Stimulated activated CD4-positive, alpha-beta T cell treated with anti-CD3 and anti-CD28 coated beads, Interleukin-1b, Interleukin-23, amount 100 ng/mL, for 4 hours (primary cell): ENCODE measurements at regions not wholly inside any gene's neighbourhood (a gene's known extent, or its start where the extent isn't known, plus 50 kb on each side); places are given as distances from the start of the nearest gene placed in this dataset.
A peak's percentile ranks its signal among the peaks of the same experiment; 100 is the strongest.

Source experiments
- DNase-seq, 2 donors: peaks; one replicate each; pipeline ENCODE4 v3.0.0-alpha.2; 2020; ENCODE audit warnings: low read depth in 2 of 2

DNA sequence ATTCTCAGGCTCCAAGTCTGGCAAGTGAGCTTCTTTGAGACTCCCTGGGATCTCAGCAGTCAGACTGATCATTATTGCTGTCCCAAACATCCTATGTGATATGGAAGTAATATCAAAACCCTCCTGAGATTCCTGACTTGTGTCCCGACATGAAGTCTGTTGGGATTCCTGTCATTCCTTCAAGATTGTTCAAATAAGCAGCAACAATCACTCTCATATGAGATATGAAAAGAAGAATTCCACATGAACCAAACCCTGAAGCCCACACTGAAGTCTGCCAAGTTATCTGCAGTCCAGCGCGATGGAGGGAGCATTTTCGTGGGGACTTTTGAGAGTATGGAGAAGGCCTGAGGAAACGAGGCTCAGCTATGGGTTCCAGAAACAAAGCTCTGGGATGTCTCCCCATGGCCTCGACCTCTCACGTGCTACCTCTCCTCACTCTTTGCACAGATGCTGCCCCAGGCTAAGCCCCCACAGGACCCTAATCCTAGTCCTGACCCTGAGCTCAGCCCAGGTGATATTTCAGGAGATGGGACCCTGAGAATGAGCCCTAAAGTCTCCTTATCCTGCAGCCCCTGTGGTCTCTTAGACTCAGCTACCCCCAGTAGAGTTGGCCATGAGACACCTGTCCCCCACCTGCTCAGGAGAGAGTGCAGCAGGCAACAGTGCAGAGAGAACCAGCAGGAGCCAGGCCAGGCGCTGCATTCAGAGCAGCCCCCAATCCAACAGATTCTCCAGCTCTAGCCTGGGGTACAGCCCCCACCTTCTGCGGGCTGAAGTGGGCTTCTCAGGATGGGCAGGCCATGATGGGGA, 100.2 kb downstream of the GGTLC2 start:
- DNase-seq, result no peak

DNA sequence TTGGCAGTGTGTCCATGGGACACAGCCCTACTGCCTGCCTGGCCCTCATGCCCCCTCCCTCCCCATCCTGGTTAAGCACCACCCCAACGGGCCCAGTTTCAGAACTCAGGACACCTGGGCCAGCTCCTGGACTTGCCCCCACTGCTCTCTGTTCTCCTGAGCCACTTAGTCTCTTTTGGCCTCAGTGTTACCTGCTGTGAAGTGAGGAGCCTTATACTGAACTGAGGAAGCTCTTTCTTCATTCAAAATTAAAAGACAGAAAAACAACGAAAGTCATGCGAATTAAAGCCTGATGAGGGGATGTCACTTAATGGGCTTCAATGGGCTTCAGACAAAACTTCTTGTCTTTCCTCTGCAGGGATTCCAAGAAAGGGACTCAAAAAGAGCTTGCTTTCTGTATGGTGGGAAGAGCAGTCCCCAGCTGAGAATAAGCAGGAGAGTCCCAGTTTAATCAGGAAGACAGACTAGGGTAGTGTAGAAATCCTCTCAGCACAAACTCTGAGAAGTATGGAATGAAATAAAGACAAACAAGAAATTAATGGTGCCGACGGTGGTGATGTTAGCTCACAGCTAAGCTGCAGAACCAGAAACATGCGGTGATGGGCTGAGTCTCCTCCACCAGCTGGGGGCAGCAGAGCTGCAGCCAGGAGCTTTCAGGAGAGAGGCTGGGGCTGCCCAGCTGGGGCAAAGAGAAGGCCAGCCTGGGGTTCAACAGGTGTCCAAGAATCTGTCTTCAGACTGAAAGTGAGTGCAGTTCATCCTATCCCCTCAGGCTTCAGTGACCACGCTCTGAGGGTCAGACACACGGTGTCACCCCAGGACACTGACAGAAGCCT, 101.0 kb downstream of the GGTLC2 start:
- peak in 1 of 2 donors; percentile 26 for DNase-seq

DNA sequence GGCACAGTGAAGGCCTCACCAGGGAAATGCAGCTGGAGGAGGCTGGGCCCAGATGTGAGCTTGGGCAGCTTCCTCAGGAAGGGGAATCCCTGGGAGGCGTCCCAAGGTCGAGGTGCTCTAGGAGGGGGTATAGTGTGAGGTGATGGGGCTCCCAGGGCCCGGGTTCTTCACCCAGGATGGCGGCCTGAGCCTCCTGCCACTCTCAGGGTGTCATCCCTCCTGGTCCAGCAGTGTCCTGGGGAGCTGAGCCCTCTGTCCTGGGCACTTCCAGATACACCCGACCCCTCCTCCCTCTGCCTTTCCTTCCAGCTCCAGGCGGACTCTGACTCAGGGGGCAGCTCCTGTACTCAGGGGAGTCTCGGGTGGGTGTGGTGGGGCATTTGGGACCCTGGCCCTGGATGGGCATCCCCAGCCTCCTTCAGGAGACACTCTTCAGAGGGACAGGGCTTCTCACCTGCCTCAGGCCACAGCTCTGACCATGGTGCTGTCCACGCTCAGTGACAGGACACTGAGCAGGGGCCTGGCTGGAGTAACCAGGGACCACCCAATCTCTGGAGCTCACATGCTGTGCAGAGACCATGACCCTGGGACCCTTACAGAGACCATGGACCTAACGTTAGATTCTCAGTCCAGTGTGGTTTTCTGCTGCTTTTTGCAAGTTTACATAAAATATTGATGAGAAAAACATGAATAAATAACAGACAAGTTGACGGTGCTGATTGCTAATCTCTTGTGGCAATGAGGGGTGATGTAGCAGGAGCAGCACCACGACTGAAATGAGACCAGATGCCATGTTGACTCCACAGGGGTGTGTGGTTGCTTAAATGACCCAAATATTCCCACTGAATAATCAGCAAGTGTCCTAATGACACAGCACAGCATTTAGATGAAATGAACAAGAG, 101.9 kb downstream of the GGTLC2 start:
- no peak for DNase-seq

DNA sequence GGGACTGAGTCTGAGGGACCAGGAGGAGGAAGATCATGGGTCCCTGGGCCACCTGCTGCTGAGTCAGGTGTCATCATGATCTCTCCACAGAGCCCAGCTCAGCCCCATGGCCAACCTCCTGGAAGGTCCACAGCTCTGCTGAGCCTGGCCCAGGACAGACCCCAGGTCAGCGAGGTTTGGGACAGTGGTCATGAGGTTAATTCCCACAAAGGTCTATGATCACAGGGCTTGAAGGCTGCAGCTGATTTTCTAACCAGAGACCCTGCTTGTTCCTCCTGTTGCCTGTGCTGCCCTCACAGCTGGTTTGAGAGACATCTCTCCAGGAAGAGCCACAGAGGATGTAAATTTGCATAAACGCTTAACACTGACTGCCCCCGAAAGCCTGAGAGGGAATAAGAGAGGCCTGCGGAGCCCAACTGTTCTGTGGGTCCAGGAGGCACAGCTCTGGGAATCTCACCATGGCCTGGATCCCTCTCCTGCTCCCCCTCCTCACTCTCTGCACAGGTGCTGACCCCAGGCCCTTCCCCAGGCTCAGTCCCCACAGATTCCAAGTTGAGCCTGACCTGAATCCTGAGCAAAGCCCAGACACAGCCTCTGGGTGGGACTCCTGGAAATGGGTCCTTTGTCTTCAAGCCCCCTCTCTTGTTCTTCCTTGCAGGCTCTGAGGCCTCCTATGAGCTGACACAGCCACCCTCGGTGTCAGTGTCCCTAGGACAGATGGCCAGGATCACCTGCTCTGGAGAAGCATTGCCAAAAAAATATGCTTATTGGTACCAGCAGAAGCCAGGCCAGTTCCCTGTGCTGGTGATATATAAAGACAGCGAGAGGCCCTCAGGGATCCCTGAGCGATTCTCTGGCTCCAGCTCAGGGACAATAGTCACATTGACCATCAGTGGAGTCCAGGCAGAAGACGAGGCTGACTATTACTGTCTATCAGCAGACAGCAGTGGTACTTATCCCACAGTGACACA, 102.8 kb downstream of the GGTLC2 start:
- DNase-seq, result no peak

DNA sequence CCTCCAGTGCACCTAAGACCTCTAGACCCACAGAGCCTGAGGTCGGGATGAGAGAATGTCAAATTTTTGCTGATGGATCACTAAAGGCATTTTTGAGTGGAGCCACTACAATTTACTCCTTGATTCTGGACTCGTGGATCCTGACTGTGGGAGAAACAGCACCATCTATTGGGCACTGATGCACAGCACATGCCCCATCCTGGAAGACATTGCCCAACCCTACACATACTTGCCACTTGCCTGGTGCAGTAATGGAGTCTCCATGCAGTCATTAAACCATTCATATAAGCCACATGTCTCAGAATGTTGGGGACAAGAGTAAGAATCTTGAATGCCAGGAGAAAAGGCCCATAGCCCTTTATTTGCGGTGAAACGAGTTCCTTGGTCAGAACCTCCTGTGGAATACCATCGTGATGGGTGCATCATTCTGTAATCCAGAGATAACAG, 103.9 kb downstream of the GGTLC2 start:
- DNase-seq, result peak; percentile 18 to 21

DNA sequence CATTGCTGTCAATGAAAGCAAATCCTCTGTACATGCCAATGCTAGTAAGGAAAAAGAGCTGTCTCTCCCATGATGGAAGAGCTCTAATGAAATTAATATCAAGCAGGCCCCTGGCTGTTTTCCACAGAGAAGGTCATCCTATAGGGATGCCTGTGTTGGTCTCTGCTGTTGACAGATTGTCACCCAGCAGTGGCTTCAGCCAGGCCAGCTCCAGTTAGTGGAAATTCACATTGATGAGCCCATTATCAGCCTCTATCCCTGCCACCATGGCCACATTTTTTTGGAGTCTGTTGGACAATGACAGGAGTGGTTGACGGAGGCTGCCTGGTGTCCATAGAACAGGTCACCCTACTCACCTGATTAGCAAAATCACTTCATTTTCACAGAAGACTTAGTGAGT, 104.3 kb downstream of the GGTLC2 start:
- DNase-seq, result no peak

DNA sequence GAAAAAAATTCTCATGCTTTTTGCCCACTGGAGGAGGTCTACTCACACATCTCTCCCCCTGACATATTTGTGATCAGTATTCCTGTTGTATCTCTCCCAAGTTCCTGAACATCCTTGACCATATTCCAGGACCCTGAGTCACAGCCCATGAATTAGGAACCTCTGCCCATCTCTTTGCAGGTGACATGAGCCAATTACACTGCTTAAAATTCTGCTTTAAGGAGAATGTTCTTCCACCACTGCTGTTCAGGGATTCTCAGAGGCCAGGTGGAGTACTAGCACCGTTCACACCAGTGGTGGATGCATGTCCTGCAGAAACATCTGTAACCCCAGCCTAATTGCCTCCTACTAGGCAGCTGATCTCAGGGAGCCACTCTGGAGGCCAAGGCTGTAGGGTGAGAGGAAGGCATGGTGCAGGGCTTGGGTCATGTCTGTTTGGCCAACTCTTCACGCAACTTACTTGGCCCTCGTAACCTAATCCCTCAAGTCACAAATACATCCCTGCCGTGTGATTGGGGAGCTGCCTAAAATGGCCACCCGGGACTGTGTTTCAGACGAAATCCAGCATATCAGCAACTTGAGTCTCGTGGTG, 104.8 kb downstream of the GGTLC2 start:
- DNase-seq, result no peak

DNA sequence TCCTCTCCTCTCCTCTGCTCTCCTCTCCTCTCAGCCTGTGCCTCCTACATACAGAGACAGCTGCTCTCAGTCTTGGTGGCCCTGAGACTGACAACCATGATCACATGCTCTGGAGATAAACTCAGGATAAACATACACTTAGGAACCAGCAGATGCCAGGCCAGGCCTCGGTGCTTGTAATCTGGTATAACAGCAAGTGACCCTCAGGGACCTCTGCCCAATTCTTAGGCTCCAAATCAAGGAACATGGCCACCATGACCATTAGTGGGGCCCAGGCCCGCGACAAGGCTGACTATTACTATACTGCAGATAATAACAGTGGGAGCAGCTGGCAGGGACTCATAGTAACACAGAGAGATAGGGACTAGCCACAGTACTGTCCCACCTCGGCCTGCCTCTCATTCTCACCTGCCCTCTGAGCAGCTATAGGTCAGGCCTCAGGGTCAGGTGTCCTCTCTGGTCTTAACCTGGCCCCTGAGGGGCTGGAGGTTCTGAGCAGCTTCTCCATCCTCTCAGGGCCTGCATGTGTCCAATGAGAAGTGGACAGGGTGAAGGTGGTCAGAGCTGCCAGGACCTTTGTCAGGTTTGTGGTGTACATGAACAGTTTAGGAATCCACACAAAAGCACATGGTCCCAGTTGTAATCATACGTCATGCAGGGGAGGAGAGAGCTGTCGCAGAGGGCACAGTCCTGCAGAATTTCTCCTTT, 106.1 kb downstream of the GGTLC2 start:
- DNase-seq, result no peak

DNA sequence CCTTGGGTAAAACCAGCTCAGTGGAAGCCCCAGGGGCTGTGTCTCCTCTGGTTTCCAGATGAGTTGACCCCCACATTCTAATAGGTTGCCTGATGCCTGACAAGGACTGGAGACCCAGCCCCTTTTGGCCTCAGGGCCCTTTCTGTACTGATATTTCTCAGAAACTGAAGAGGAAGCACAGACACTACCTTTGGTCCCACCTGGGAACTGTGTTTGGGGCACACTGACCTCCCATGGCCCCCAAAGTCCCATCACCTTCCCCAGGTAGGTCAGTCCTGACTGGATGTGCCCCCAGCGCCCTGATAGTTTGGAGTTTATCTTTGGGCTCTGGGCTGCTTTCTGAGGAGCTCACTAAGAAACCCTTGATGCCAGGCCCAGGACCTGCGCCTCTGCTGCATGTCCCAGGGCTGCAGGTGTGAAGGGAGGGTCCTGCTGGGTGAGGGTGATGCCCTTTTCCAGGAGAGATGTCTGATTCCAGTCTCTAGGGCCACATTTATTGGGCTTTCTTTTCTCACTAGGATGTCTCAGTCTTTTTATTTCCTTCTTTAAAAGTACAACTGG, 106.7 kb downstream of the GGTLC2 start:
- DNase-seq, result no peak

DNA sequence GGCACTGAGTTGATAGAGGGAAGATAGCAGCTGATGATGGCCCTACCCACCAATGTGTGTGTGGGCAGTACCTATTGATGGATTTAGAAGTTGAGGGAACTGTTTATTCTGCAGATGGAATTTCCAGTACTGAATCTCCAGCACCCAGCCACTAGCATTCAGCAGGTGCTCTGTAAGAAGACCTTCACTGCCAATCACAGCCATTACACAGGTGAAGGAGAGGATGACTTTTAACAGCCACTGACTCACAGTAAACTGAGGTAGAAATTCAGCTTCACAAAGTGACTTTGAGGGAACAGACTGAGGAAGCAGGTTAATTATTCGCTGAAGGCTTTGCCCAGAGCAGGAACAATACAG, 107.8 kb downstream of the GGTLC2 start:
- no peak for DNase-seq

DNA sequence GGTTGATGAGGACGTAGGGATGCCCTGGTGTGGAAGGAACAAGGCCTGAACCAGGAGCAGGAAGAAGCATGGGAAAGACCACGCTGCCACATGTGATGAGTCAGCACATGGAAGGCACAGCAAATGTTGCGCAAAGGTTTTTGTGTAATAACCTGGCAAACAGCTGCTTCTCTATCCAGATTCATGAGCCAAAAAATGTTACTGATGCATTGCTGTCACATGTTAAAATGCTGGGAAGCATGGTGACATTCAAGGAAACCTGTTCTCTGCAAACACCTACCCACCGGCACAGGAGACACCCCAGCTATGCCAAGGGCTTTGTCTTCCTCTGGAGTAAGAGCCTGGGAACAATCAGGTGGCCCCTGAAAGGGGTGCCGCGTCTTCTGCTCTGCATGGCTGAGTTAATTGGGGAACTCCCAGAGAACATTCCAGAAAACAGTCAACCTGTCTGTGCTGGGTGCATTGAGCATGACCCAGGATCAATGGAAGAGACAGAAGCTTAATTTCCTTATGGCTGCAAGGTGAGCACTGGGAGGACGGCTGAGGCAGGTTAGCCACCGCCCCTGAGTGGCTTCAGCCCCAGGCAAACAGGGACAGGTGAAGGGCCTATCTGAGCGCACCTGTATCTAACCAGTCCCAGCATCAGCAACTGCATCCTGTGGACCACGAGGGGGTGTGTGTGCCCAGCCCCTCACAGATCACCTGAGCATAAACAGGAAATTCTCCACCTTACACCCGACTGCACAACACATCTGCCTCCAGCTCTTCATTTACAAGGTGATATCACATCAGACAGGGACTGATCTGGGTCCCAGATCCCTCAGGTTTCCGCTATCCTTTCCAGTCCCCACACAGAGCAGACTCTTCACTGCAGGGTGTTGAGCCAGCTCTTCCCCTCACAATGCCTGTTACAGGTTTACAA, 108.4 kb downstream of the GGTLC2 start:
- no peak for DNase-seq

DNA sequence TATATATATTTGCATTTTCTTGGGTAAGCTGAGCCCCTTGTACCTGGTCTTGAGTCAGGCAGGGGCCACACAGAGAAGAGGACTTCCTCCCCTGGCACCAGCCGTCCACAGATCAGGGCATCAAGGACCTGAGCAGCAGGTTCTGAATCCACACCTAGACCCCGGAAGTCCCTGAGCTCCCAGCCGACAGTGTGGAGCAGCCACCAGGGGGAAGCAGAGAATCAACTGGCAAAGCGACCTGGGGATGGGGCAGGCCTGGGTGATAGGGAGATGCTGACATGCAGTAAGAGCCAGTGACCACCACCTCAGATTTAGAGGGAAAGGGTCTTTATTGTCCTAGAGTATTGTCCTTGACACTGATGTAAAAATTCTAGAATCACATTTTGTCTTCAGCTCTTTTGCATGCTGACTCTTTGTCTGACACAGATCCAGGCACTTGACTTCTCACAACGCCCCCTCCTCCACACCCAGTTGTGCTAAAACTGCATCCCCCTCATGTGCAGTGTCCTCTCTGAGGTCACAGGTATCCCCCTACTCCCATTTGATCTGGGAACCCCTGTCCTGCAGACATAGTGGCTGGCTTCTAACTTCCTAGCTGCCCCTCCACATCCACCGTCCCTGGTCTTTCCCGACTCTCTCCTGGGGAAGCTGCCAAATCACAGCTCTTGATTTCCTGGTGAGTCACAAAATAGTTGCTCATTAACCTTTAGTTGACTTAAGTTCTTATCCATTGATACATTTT, 109.3 kb downstream of the GGTLC2 start:
- DNase-seq, result peak; percentile 62 to 67

DNA sequence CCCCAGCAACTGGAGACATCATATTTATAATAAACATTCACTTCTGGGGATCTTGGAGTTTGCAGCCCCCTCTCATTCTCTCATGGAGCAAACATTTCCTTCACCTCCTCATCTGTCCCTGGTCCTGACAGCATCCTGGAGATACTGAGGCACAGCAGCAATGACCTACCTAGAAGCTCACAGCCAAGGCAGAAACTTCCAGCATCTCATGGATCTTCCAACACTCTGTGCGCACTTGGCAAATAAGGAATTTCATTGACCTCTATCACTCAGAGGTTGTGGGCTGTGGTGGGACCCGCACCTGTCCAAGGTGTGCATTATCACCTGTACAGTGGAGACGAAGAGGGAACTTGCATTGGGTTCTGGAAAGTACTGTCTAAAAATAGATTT, 109.8 kb downstream of the GGTLC2 start:
- DNase-seq, result no peak

DNA sequence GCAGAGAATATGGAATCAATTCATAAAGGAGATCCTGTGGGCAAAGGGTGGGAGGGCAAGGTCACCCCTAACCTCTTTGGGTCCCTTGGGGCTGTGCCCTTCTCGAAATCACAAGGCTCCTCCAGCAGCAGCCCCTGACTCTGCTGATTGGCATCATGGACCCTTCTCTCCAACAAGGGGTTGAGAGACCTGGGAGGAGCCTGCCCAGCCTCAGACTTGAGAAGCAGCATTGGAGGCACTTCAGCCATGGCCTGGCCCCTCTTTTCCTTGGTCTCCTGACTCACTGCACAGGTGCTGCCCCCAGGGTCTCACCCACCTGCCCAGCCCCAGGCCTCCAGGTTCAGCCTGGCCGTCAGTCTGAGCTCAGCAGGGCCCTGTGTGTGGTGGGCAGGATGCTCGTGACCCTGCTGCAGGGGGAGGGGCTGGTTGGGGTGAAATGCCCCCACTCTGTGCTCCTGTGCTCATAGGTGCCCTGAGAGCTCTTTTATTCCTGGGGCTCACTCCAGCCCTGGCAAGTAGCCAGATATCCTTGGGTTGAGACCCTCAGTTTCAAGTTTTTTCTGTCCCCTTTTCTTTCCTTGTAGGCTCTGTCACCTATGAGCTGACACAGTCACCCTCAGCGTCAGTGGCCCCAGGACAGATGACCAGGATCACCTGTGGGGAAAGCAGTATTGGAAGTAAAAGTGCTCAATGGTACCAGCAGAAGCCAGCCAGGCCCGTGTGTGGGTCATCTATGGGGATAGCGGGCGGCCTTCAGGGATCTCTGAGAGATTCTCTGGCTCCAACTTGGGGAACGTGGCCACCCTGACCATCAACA, 110.8 kb downstream of the GGTLC2 start:
- no peak for DNase-seq

DNA sequence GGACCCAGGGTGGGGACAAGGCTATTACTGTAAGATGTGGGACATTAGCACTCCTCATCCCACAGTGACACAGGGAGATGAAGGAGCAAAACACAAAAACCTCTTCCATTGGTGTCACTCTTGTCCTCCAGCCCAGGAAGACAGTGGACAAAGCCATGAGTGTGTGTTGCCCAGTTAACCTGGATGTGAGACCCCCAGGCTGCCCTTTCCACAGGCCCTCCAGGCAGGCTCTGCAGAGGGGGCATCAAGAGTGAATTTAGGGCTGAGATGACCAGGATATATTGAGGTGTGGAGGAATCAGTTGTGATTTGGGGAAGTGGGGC, 111.3 kb downstream of the GGTLC2 start:
- no peak for DNase-seq

DNA sequence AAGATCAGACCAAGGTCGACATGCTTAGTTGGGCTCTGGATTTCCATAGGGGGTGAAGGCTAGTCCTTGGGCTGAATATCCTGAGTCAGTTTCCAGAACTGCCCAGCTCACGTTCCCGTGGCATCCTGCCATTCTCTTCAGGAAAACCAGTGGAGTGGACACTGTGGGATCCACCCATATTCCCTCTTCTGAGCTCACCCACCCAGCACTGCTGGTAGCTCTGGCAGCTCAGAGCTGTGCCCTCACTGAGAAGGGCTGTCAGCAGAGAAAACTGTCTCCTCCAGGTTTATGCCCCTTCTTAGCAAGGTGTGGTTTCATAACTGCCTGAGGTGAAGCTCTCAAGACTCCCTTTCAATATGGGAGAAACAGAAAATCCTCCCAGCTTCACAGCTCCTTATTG, 111.7 kb downstream of the GGTLC2 start:
- no peak for DNase-seq
